ENCODE measurements at regions not wholly inside any gene's neighbourhood (a gene's known extent, or its start where the extent isn't known, plus 50 kb on each side); places are given as distances from the start of the nearest gene placed in this dataset.

- no peak overlapping the region for H3K4me2 ChIP-seq (ENCODE audit: low read length)
- H3K36me3 ChIP-seq (ENCODE audit: insufficient read depth, low read length) = no peaks in the 10 kb centered on the region
- H3K27me3 ChIP-seq (ENCODE audit: insufficient read depth, low read depth, low read length) = no peaks in the 10 kb centered on the region
- no peaks in the 10 kb centered on the region for H3K9me3 ChIP-seq (ENCODE audit: low read length)
- TF ChIP-seq SMC3 (conservative IDR thresholded peaks at IDR 0.05; ENCODE audit: poor library complexity) = no peak
- TF ChIP-seq TAF1 (IDR thresholded peaks at IDR 0.05; ENCODE audit: low read depth) = no peak
- no peak for TF ChIP-seq CTCF (IDR thresholded peaks at IDR 0.05; ENCODE audit: poor library complexity, severe bottlenecking)
- no peak for TF ChIP-seq EP300 (conservative IDR thresholded peaks at IDR 0.05; ENCODE audit: poor library complexity, severe bottlenecking)
- TF ChIP-seq MXI1 (conservative IDR thresholded peaks at IDR 0.05; ENCODE audit: poor library complexity, severe bottlenecking) = no peak
- no peak for TF ChIP-seq REST (IDR thresholded peaks at IDR 0.05; ENCODE audit: borderline replicate concordance)
- H3K9me2 ChIP-seq (ENCODE audit: insufficient read depth, low read length) = no peaks in the 10 kb centered on the region
- H3K4me3 ChIP-seq (ENCODE audit: low read length) = no peak overlapping the region
- no peaks in the 10 kb centered on the region for H3F3A ChIP-seq (ENCODE audit: insufficient read depth, low read length, poor library complexity, severe bottlenecking)
- no peaks in the 10 kb centered on the region for H4K20me1 ChIP-seq (ENCODE audit: insufficient read depth)
- no peaks in the 10 kb centered on the region for H3K79me2 ChIP-seq (replicated peaks; ENCODE audit: insufficient read depth, low read length)
- H2AFZ ChIP-seq (ENCODE audit: low read depth, low read length) = no peak overlapping the region
- no peak overlapping the region for H3K9ac ChIP-seq (ENCODE audit: low read length)
- H3K27ac ChIP-seq (ENCODE audit: low read length) = no peak overlapping the region
Measured at GRCh38 chr5:136527311-136527710, 162.0 kb upstream of the TRPC7 start.

DNA sequence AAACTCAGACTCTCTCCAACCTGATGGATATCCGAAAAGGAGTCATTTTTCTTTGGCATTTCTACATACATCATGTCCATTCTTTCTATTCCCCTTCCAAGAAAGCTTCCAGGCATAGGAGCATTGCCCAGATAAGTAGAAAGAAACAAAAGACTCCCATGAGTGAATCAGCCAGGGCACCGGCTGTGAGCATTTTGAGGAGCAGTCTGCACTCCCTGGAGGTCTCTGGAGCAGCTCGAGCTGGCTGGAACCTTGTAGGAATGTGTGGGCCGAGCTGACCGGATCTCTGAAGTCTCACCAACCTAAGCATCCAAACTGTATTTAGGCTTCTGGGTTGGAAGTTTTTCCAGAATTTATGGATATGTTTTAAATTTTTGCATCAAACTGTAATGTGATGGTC is 161.4 kb upstream of the TRPC7 start:
- Histone ChIP-seq H2AFZ (ENCODE audit: low read depth, low read length) (no peak overlapping the region), H3K9me2 (ENCODE audit: insufficient read depth, low read length) (no peaks in the 10 kb centered on the region), H3K79me2 (replicated peaks; ENCODE audit: insufficient read depth, low read length) (no peaks in the 10 kb centered on the region), H3F3A (ENCODE audit: insufficient read depth, low read length, poor library complexity, severe bottlenecking) (no peaks in the 10 kb centered on the region), H3K27me3 (ENCODE audit: insufficient read depth, low read depth, low read length) (no peaks in the 10 kb centered on the region), H4K20me1 (ENCODE audit: insufficient read depth) (no peaks in the 10 kb centered on the region), H3K27ac (ENCODE audit: low read length) (no peak overlapping the region), H3K36me3 (ENCODE audit: insufficient read depth, low read length) (no peaks in the 10 kb centered on the region), H3K9ac (ENCODE audit: low read length) (no peak overlapping the region), H3K4me2 (ENCODE audit: low read length) (no peak overlapping the region), H3K4me3 (ENCODE audit: low read length) (no peak overlapping the region), H3K9me3 (ENCODE audit: low read length) (no peaks in the 10 kb centered on the region)
- TF ChIP-seq RAD21 (conservative IDR thresholded peaks at IDR 0.05) (no peak), SMC3 (conservative IDR thresholded peaks at IDR 0.05; ENCODE audit: poor library complexity) (no peak), REST (IDR thresholded peaks at IDR 0.05; ENCODE audit: borderline replicate concordance) (no peak), POLR2AphosphoS5 (IDR thresholded peaks at IDR 0.05) (no peak), TAF1 (IDR thresholded peaks at IDR 0.05; ENCODE audit: low read depth) (no peak), EP300 (conservative IDR thresholded peaks at IDR 0.05; ENCODE audit: poor library complexity, severe bottlenecking) (no peak), CTCF (IDR thresholded peaks at IDR 0.05; ENCODE audit: poor library complexity, severe bottlenecking) (no peak), MXI1 (conservative IDR thresholded peaks at IDR 0.05; ENCODE audit: poor library complexity, severe bottlenecking) (no peak), EZH2 (IDR thresholded peaks at IDR 0.05; ENCODE audit: borderline replicate concordance, insufficient read depth, low read length, poor library complexity, severe bottlenecking) (no peak)

All from neural cell (in vitro differentiated cells).